ENCODE measurements at regions not wholly inside any gene's neighbourhood (a gene's known extent, or its start where the extent isn't known, plus 50 kb on each side); places are given as distances from the start of the nearest gene placed in this dataset.

GRCh38 chr5:92665506-92665905, 915.5 kb downstream of the NR2F1-AS1 start:
- TF ChIP-seq, protein P1, sequence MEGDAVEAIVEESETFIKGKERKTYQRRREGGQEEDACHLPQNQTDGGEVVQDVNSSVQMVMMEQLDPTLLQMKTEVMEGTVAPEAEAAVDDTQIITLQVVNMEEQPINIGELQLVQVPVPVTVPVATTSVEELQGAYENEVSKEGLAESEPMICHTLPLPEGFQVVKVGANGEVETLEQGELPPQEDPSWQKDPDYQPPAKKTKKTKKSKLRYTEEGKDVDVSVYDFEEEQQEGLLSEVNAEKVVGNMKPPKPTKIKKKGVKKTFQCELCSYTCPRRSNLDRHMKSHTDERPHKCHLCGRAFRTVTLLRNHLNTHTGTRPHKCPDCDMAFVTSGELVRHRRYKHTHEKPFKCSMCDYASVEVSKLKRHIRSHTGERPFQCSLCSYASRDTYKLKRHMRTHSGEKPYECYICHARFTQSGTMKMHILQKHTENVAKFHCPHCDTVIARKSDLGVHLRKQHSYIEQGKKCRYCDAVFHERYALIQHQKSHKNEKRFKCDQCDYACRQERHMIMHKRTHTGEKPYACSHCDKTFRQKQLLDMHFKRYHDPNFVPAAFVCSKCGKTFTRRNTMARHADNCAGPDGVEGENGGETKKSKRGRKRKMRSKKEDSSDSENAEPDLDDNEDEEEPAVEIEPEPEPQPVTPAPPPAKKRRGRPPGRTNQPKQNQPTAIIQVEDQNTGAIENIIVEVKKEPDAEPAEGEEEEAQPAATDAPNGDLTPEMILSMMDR (conservative IDR thresholded peaks at IDR 0.05 in 1 of 2, IDR thresholded peaks at IDR 0.05 in 1 of 2; ENCODE audit: low read depth in 1 of 2, low read length in 2 of 2) = no peak
- TF ChIP-seq EZH2 (IDR thresholded peaks at IDR 0.05; ENCODE audit: low read length, missing control alignments) = no peak

All from fibroblast of lung (primary cell).